HepG2 (cell line): ENCODE measurements at regions not wholly inside any gene's neighbourhood (a gene's known extent, or its start where the extent isn't known, plus 50 kb on each side); places are given as distances from the start of the nearest gene placed in this dataset.

Experiments used
- ASH2L ChIP-seq: fragments of 300-600, 200-600 bp; sonication (generic); IDR thresholded peaks from 2 replicates; pipeline ENCODE4 v1.7.0; 2017; ENCODE audit warnings: low read depth, mild to moderate bottlenecking, moderate library complexity, mixed read lengths, low read length; ENCODE audit not compliant: insufficient read length
- ATF6 ChIP-seq: sonication (generic); formaldehyde crosslinking; conservative IDR thresholded peaks from 2 replicates; pipeline ENCODE4 v1.4.0; 2020; ENCODE audit warnings: missing genetic modification reagents
- HMG20B ChIP-seq: conservative IDR thresholded peaks from 2 replicates; pipeline ENCODE4 v1.6.1; 2016; ENCODE audit warnings: missing genetic modification reagents, missing compliant biosample characterization
- IKZF4 ChIP-seq: sonication (generic); formaldehyde crosslinking; IDR thresholded peaks from 2 replicates; pipeline ENCODE4 v1.5.1; 2020; ENCODE audit warnings: borderline replicate concordance, mild to moderate bottlenecking, low read depth, missing genetic modification reagents; ENCODE audit errors: not compliant biosample characterization
- MAFK ChIP-seq, 2 experiments: IDR thresholded peaks in 1 of 2; conservative IDR thresholded peaks in 1 of 2; 2 replicates each; pipeline ENCODE4 v1.6.1; 2011; ENCODE audit warnings: improper control_type of control experiment in 2 of 2, low read length in 2 of 2
- NFE2 ChIP-seq: sonication (generic); formaldehyde crosslinking; IDR thresholded peaks from 2 replicates; pipeline ENCODE4 v1.4.0; 2020; ENCODE audit warnings: missing genetic modification reagents
- ONECUT2 ChIP-seq: sonication (generic); formaldehyde crosslinking; IDR thresholded peaks from 2 replicates; pipeline ENCODE4 v1.4.0; 2020; ENCODE audit warnings: missing genetic modification reagents
- RAD51 ChIP-seq: fragments of 450-650 bp; IDR thresholded peaks from 2 replicates; pipeline ENCODE4 v1.6.1; 2016; ENCODE audit warnings: borderline replicate concordance
- RFX5 ChIP-seq: IDR thresholded peaks from 2 replicates; pipeline ENCODE4 v1.6.1; 2011; ENCODE audit warnings: low read depth, low read length, improper control_type of control experiment
- SALL2 ChIP-seq: sonication (generic); formaldehyde crosslinking; IDR thresholded peaks from 2 replicates; pipeline ENCODE4 v1.8.1; 2023; ENCODE audit warnings: mild to moderate bottlenecking, missing genetic modification reagents, inconsistent platforms
- SRSF1 ChIP-seq: fragments of 200-400 bp; formaldehyde crosslinking; optimal IDR thresholded peaks from 2 replicates; pipeline ENCODE3; 2017; ENCODE audit warnings: mild to moderate bottlenecking, low read depth, low read length, moderate library complexity
- STAG1 ChIP-seq: sonication (generic); formaldehyde crosslinking; IDR thresholded peaks from 2 replicates; pipeline ENCODE4 v1.4.0; 2020; ENCODE audit warnings: missing genetic modification reagents
- TMF1 ChIP-seq: sonication (generic); formaldehyde crosslinking; IDR thresholded peaks from 2 replicates; pipeline ENCODE4 v1.8.1; 2022; ENCODE audit warnings: low read depth, missing genetic modification reagents
- TOPORS ChIP-seq: sonication (generic); formaldehyde crosslinking; IDR thresholded peaks from 2 replicates; pipeline ENCODE4 v1.8.0; 2023; ENCODE audit warnings: mild to moderate bottlenecking, missing genetic modification reagents
- ZBTB26 ChIP-seq: IDR thresholded peaks from 2 replicates; pipeline ENCODE4 v1.6.1; 2016; ENCODE audit warnings: missing compliant biosample characterization, missing genetic modification reagents, borderline replicate concordance
- ZNF33B ChIP-seq: sonication (generic); formaldehyde crosslinking; IDR thresholded peaks from 2 replicates; pipeline ENCODE4 v1.5.1; 2020; ENCODE audit warnings: mild to moderate bottlenecking, missing genetic modification reagents
- ZNF382 ChIP-seq: sonication (generic); formaldehyde crosslinking; IDR thresholded peaks from 2 replicates; pipeline ENCODE4 v1.5.0; 2020; ENCODE audit warnings: missing genetic modification reagents, mild to moderate bottlenecking, borderline replicate concordance
- ZNF430 ChIP-seq: sonication (generic); formaldehyde crosslinking; IDR thresholded peaks from 2 replicates; pipeline ENCODE4 v1.9.0; 2021; ENCODE audit warnings: mild to moderate bottlenecking, missing genetic modification reagents
- ZNF574 ChIP-seq: sonication (generic); formaldehyde crosslinking; IDR thresholded peaks from 2 replicates; pipeline ENCODE4 v1.4.0; 2020; ENCODE audit warnings: missing genetic modification reagents
- ZNF577 ChIP-seq: sonication (generic); formaldehyde crosslinking; IDR thresholded peaks from 2 replicates; pipeline ENCODE4 v1.4.0; 2020; ENCODE audit warnings: mild to moderate bottlenecking, low read depth, missing genetic modification reagents, borderline replicate concordance
- ZNF614 ChIP-seq: IDR thresholded peaks from 2 replicates; pipeline ENCODE4 v1.6.1; 2018; ENCODE audit warnings: missing biosample characterization, missing genetic modification reagents, inconsistent platforms, borderline replicate concordance
- ZNF644 ChIP-seq: IDR thresholded peaks from 2 replicates; pipeline ENCODE4 v1.6.1; 2016; ENCODE audit warnings: low read depth
- ZNF768 ChIP-seq: sonication (generic); formaldehyde crosslinking; IDR thresholded peaks from 2 replicates; pipeline ENCODE4 v1.4.0; 2020; ENCODE audit warnings: missing genetic modification reagents
- ZNF775 ChIP-seq: sonication (generic); formaldehyde crosslinking; IDR thresholded peaks from 2 replicates; pipeline ENCODE4 v1.4.0; 2020; ENCODE audit warnings: missing genetic modification reagents, mild to moderate bottlenecking, moderate library complexity, borderline replicate concordance
- ZSCAN22 ChIP-seq: sonication (generic); formaldehyde crosslinking; IDR thresholded peaks from 2 replicates; pipeline ENCODE4 v1.4.0; 2020; ENCODE audit warnings: mild to moderate bottlenecking, missing genetic modification reagents

- TF ChIP-seq ZNF614 (CRISPR knock-in tag) = peak; percentile 62; the same call in 1 of the 2 replicates
- peak; percentile 66 for TF ChIP-seq ZNF768 (CRISPR knock-in tag)
- peak; percentile 99 for TF ChIP-seq STAG1 (CRISPR knock-in tag)
- TF ChIP-seq ZNF775 (CRISPR knock-in tag) = no peak
- 0 out of 2 replicates have a peak, but pooled peaks have one; percentile 17 for TF ChIP-seq ZNF430 (CRISPR knock-in tag)
- peak; percentile 61; the same call in 1 of the 2 replicates for TF ChIP-seq ZBTB26 (CRISPR knock-in tag)
- no peak for TF ChIP-seq ATF6 (CRISPR knock-in tag)
- peak; percentile 84 for TF ChIP-seq SRSF1
- TF ChIP-seq MAFK (conservative IDR thresholded peaks at IDR 0.05 in 1 of 2, IDR thresholded peaks at IDR 0.05 in 1 of 2; ENCODE audit: low read length in 2 of 2) = no peak
- no peak for TF ChIP-seq ZNF577 (CRISPR knock-in tag)
- TF ChIP-seq RFX5 = no peak
- TF ChIP-seq ZNF644 (CRISPR knock-in tag) = no peak
- TF ChIP-seq ASH2L = no peak
- peak; percentile 36; the same call in 1 of the 2 replicates for TF ChIP-seq ONECUT2
- peak; percentile 45; the same call in 1 of the 2 replicates for TF ChIP-seq TMF1 (CRISPR knock-in tag)
- peak; percentile 97 for TF ChIP-seq SALL2 (CRISPR knock-in tag)
- no peak for TF ChIP-seq HMG20B (CRISPR knock-in tag)
- no peak for TF ChIP-seq ZNF382
- TF ChIP-seq IKZF4 = no peak
- TF ChIP-seq RAD51 = no peak
- TF ChIP-seq NFE2 (CRISPR knock-in tag) = no peak
- no peak for TF ChIP-seq ZSCAN22 (CRISPR knock-in tag)
- TF ChIP-seq ZNF574 (CRISPR knock-in tag) = peak; percentile 64
- no peak for TF ChIP-seq ZNF33B (CRISPR knock-in tag)
- 0 out of 2 replicates have a peak, but pooled peaks have one; percentile 52 for TF ChIP-seq TOPORS (CRISPR knock-in tag)
These were observed 69.9 kb upstream of the DLX2 start (continued) for GRCh38 chr2:172172513-172173173.
